IPS-15b (cell line): ENCODE measurements at regions not wholly inside any gene's neighbourhood (a gene's known extent, or its start where the extent isn't known, plus 50 kb on each side); places are given as distances from the start of the nearest gene placed in this dataset.

ENCODE experiments used
- H3K27me3 ChIP-seq: one replicate; pipeline ENCODE4 v1.6.1; 2013; ENCODE audit warnings: low read length; ENCODE audit not compliant: control insufficient read depth, insufficient read depth
- H3K36me3 ChIP-seq: one replicate; pipeline ENCODE4 v1.6.1; 2013; ENCODE audit warnings: low read length; ENCODE audit not compliant: control insufficient read depth, insufficient read depth
- H3K4me1 ChIP-seq: one replicate; pipeline ENCODE4 v1.6.1; 2013; ENCODE audit warnings: mild to moderate bottlenecking, low read length; ENCODE audit not compliant: control insufficient read depth, insufficient read depth
- H3K4me3 ChIP-seq: one replicate; pipeline ENCODE4 v1.5.1; 2013; ENCODE audit warnings: low read depth, low read length
- H3K9ac ChIP-seq: one replicate; pipeline ENCODE4 v1.6.1; 2013; ENCODE audit warnings: low read depth, mild to moderate bottlenecking, low read length
- H3K9me3 ChIP-seq: one replicate; pipeline ENCODE4 v1.6.1; 2013; ENCODE audit warnings: mild to moderate bottlenecking, low read length; ENCODE audit not compliant: control insufficient read depth, insufficient read depth

DNA sequence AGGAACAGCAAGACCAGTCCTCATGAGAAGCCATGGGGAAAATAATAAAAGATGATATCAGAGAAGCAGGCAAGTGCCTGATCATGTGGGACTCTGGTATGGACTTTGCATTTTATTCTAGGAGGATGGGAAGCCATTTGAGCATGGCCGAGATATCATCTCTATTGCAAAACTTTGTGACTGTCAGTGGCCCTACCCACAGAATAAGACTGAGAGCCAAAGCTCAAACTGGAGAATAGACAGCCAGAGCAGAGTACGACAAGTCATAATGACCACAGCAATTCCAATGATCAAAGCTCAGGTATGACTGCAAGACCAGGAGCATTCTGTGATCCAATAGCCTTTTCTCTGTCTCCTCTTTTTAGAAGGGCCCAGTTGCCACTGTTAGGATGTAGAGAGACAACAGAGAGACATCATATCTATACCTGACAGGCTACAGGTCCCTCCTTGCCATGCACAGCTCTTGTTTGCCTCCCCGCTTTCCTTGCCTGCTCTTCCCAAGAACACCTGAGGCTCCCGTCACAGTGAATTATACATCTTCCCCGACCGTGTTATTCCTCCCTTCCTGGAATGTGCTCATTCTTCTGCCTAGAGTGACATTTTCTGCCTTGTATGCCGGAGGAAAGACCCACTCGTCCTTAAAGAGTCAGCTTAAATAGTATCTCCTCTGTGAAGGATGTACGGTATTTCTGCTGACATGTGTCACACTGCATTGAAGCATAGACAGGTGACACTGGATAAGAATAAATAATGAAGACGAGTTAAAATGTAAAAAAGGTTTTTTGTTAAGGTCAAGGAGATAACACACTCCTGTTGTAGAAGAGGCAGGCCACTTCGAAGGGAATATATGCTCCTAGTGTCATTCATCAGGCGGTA, 248.7 kb upstream of the MAP3K1 start:
- H3K9ac ChIP-seq, result no peak overlapping the region
- H3K4me1 ChIP-seq, result peaks cover 7% of the 10 kb centered on the region
- no peaks in the 10 kb centered on the region for H3K36me3 ChIP-seq
- no peak overlapping the region for H3K4me3 ChIP-seq
- H3K27me3 ChIP-seq, result no peaks in the 10 kb centered on the region
- H3K9me3 ChIP-seq, result no peaks in the 10 kb centered on the region

- Histone ChIP-seq H3K9ac (no peak overlapping the region), H3K9me3 (no peaks in the 10 kb centered on the region), H3K4me1 (peaks cover 7% of the 10 kb centered on the region), H3K4me3 (no peak overlapping the region), H3K27me3 (no peaks in the 10 kb centered on the region), H3K36me3 (no peaks in the 10 kb centered on the region)
Measured at GRCh38 chr5:56565644-56566043, 249.7 kb upstream of the MAP3K1 start.

DNA sequence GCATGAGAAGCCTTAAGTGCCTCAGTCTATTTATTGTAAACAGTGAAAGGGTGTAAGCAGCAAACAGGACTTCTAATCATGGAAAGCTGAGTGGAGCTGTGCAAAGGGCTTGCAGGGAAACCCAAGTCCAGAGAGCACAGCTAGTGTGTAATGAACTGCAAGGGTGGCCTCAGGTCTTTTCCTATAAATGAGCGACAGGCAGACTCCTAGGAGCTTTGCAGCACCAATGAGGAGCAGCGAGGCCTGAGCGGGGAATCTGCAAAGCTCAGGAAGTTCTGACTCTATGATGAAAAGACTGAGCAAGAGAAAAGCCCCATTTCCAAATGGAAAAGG, 250.1 kb upstream of the MAP3K1 start:
- Histone ChIP-seq H3K27me3 (no peaks in the 10 kb centered on the region), H3K4me1 (peaks cover 7% of the 10 kb centered on the region), H3K9me3 (no peaks in the 10 kb centered on the region), H3K36me3 (no peaks in the 10 kb centered on the region), H3K9ac (no peak overlapping the region), H3K4me3 (no peak overlapping the region)

DNA sequence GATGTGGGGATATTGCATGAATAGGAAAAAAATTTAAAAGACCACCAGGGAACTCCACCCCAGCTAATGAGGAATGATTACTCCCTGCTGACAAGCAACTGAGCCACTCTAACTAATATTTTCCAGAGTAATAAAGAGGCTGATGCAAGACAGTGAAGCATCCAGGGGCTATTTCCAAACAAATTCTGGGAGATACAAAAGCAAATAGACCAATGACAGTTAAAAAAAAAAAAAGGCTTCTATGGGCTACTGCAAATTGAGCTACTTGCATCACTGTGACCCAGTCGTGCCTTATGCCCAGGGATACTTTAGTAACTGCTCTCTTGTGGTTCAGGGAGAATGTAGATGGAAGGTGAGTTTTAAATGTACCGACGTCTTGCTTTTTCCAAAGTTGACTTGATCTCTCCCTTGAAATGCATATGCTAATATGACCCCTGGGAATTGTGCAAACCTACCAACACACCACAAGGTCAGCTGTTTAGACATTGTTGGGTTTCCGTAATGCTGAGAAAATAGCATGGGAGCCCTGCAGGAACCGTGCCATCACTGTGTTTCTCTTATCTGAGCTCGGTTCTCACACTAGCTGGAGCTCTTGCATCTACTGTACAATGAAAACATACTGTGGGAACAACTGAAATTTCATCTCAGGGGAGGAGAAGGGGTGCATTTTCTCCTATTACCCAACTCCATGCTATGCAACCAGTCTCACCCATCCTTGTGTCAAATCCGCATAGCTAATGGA, 250.6 kb upstream of the MAP3K1 start:
- H3K4me1 ChIP-seq, result peaks cover 7% of the 10 kb centered on the region
- no peaks in the 10 kb centered on the region for H3K27me3 ChIP-seq
- no peaks in the 10 kb centered on the region for H3K9me3 ChIP-seq
- no peak overlapping the region for H3K4me3 ChIP-seq
- no peaks in the 10 kb centered on the region for H3K36me3 ChIP-seq
- no peak overlapping the region for H3K9ac ChIP-seq

- H3K9ac ChIP-seq, result no peak overlapping the region
- H3K9me3 ChIP-seq, result no peaks in the 10 kb centered on the region
- H3K4me3 ChIP-seq, result no peak overlapping the region
- H3K27me3 ChIP-seq, result no peaks in the 10 kb centered on the region
- peaks cover 2% of the 10 kb centered on the region for H3K4me1 ChIP-seq
- no peaks in the 10 kb centered on the region for H3K36me3 ChIP-seq
Measured at GRCh38 chr5:56561455-56561854, 253.9 kb upstream of the MAP3K1 start.

DNA sequence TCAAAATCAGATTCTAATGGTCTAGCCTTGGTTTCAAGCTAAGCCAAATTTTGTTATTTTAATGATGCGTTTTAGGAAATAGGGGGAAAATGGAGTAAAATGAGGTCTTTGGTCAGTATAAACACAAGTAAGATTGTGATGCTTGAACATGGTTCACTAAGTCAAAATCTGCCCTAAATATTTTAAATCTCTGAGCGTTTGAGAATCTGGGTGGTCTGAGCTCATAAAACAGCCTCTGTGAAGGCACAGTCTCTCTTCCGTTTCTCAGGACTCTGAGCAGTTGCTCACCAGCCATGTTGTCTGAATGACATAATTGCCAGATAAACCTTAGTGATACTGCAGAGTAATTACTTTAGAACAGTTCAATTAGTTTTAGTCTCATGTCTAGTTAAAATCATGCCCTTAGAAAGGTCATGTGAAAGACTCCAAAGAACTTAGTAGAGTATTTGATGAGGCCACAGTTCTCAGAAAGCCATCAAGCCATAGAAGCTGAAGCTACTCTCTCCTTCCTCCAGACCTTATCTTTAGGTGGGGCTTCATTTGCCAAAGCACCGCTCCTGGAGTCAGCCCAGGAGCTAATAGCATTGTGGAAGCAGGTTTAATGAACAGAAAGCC, 257.1 kb upstream of the MAP3K1 start:
- Histone ChIP-seq H3K9me3 (no peaks in the 10 kb centered on the region), H3K27me3 (no peaks in the 10 kb centered on the region), H3K4me1 (no peaks in the 10 kb centered on the region), H3K36me3 (no peaks in the 10 kb centered on the region), H3K4me3 (no peak overlapping the region), H3K9ac (no peak overlapping the region)

DNA sequence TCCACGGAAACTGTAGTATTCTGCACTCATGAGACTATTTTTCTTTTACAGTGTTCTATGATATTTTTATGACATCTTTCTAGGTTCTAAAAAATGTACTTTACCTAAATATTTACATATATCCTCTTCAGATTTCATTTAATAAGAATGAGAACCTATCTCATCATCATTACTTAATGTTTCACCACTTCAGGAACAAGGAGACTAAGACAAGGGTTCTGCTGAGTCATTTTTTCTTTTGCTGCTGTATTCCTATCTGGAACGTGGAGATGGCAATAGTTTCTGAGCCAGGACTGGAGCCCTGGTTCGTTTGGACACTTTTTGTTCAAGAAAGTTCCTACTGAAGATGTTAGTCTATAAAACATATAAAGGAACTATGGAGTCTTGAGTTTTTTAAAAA, 258.2 kb upstream of the MAP3K1 start:
- Histone ChIP-seq H3K4me1 (no peaks in the 10 kb centered on the region), H3K4me3 (no peak overlapping the region), H3K9ac (no peak overlapping the region), H3K9me3 (no peaks in the 10 kb centered on the region), H3K27me3 (no peaks in the 10 kb centered on the region), H3K36me3 (no peaks in the 10 kb centered on the region)

DNA sequence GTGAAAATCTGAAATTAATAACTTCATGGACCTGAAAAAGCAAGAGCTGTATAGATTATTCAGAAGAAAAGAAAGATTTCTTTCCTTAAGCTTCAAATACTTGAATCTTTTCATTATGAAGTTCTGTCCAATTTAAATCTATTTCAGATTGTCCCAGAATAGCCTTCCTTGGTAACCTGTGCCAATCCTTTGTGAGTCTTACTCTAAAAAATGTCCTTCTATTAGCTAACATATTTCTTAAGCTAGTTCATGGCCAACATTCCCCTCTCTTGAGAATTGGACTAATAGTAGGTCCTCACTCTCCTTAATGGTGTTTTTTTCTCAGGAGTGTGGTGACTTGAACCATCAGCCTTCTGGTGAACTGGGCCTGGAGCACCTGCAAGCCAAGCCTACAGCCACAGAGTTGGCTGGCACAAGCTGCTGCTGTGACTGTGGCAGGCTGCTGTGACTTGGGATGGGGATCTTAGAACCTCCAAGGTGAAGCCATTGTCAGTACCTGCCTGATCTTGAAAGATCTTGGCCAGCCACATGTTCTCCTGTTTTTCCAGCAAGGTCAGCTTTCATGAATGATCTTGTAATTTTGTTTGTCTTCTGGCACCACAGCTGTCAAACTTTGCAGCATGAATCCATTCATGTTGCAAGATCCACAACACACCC, 262.6 kb upstream of the MAP3K1 start:
- Histone ChIP-seq H3K27me3 (no peaks in the 10 kb centered on the region), H3K36me3 (no peaks in the 10 kb centered on the region)

DNA sequence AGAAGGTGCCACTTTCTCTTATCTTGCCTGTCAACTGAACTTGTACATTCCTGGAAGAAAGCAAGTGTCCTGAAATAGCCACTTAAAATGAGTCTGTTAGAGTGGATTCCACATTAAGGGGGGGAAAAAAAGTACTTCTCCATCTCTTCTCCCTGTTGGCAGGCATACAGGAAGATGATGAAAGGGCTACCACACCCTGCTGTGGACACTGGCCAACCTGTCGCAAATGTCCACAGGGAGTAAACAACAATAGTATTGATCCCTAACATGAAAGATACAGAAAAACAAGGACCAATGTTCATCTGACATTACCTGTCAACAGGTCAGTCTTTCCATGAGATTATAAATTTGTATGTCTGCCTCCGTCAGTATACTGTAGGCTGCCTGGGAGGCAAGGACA, 265.1 kb upstream of the MAP3K1 start:
- Histone ChIP-seq H3K9ac (no peak overlapping the region), H3K36me3 (no peaks in the 10 kb centered on the region), H3K9me3 (no peaks in the 10 kb centered on the region), H3K4me1 (no peaks in the 10 kb centered on the region), H3K4me3 (no peak overlapping the region), H3K27me3 (no peaks in the 10 kb centered on the region)

More for the DNA sequence above, 262.6 kb upstream of the MAP3K1 start:
- no peak overlapping the region for H3K9ac ChIP-seq
- no peaks in the 10 kb centered on the region for H3K9me3 ChIP-seq
- no peaks in the 10 kb centered on the region for H3K4me1 ChIP-seq
- no peak overlapping the region for H3K4me3 ChIP-seq

DNA sequence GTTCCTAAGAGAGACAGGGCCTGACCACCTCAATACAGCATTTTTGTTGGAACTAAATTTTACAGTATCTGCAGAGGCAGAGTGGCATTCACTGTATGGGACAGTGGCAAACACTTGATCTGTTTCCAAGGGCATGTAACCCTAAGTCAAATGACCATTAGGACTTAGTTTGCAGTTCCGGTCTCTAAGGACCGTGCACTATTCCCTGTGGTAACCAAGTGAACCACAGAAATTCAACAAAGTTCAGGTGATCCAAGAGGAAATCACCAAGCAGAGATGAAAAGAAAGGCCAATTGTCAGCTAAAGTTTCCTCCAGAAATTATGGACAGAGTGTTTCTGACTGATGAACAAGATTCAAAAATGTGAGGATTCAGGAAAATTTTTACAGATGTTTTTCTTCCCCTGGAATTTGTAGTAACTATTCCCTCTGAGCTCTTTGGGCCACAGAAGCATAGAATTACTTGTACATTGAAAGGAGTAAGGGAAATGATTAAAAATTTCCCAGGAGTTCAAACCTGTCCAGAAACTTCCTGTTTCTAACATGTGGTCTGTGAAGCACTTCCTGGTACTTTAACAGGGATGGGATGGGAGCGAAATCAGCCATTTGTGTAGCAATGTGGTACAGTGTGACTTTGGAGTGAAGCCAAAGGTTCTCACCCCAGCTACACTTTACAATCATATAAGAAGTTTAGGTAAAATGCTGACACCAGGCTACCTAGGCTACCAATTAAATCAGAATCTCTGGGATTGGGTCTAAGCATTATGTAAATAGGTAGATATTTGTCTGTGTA, 266.1 kb upstream of the MAP3K1 start:
- no peaks in the 10 kb centered on the region for H3K27me3 ChIP-seq
- H3K4me1 ChIP-seq, result no peaks in the 10 kb centered on the region
- H3K4me3 ChIP-seq, result no peak overlapping the region
- H3K9me3 ChIP-seq, result no peaks in the 10 kb centered on the region
- H3K9ac ChIP-seq, result no peak overlapping the region
- no peaks in the 10 kb centered on the region for H3K36me3 ChIP-seq

GRCh38 chr5:56545016-56545415, 270.3 kb upstream of the MAP3K1 start:
- H3K4me1 ChIP-seq, result no peaks in the 10 kb centered on the region
- no peaks in the 10 kb centered on the region for H3K36me3 ChIP-seq
- no peak overlapping the region for H3K9ac ChIP-seq
- H3K4me3 ChIP-seq, result no peak overlapping the region
- no peaks in the 10 kb centered on the region for H3K9me3 ChIP-seq
- no peaks in the 10 kb centered on the region for H3K27me3 ChIP-seq
